K562 (cell line): ENCODE measurements at regions not wholly inside any gene's neighbourhood (a gene's known extent, or its start where the extent isn't known, plus 50 kb on each side); places are given as distances from the start of the nearest gene placed in this dataset.

Source experiments
- ATAC-seq: fragments of 200-7000 bp; cut with Tn5 transposase; 3 replicates; pipeline ENCODE4 v1.9.1; 2020; ENCODE audit warnings: moderate library complexity
- BruUV-seq: library from RNA; stranded (reverse); fragments of 400-500 nt; replicated peaks from 2 replicates; lab custom pipeline; 2021; lab: Mats Ljungman, UMichigan
- CTCF ChIA-PET: fragments of 300-600 bp; formaldehyde crosslinking; extraction: SDS; loops from one replicate; lab custom pipeline; 2021; ENCODE audit warnings: low intra/inter-chr PET ratio; lab: Yijun Ruan, JAX
- POLR2A ChIA-PET: fragments of 300-600, 350-650 bp; sonication (Branson Sonifier 250); formaldehyde crosslinking; extraction: SDS; loops from one replicate; lab custom pipeline; 2021; ENCODE audit warnings: antibody characterized with exemption, inconsistent platforms; lab: Yijun Ruan, JAX
- DNase-seq, 4 experiments: peaks; one replicate each; pipeline versions ENCODE4 v3.0.0 to v3.0.0-alpha.2; 2011 to 2018; ENCODE audit warnings: low spot score in 3 of 4, mixed read lengths in 3 of 4; ENCODE audit errors: extremely low read depth in 1 of 4
- FAIRE-seq: peaks from 2 replicates; lab custom pipeline; 2011; peaks lifted over from hg19 to GRCh38; lab: Jason Lieb, UNC
- H2AFZ ChIP-seq: 2 replicates; pipeline ENCODE4 v1.6.0; 2011; ENCODE audit warnings: low read depth, low read length, control low read depth, inconsistent platforms
- H3K27ac ChIP-seq: fragments of 200-600 bp; 3 replicates; pipeline ENCODE4 v1.8.0; 2011; ENCODE audit warnings: low read depth, mild to moderate bottlenecking, control low read depth, inconsistent platforms, low read length, moderate library complexity, mixed read lengths; ENCODE audit errors: extremely low read depth
- H3K27me3 ChIP-seq, 2 experiments: fragments of 300-600 bp in 1 of 2; 2 replicates in 1 of 2; 3 replicates in 1 of 2; pipeline versions ENCODE4 v1.6.0 to v1.8.0; 2011; ENCODE audit warnings: inconsistent platforms in 2 of 2, low read length in 2 of 2, mild to moderate bottlenecking in 1 of 2, mixed read lengths in 1 of 2, moderate library complexity in 1 of 2; ENCODE audit not compliant: control insufficient read depth in 2 of 2, insufficient read depth in 2 of 2
- H3K36me3 ChIP-seq: fragments of 300-600 bp; 3 replicates; pipeline ENCODE4 v1.8.0; 2011; ENCODE audit warnings: mild to moderate bottlenecking, low read length, inconsistent platforms; ENCODE audit not compliant: control insufficient read depth, insufficient read depth
- H3K4me1 ChIP-seq, 2 experiments: fragments of 200-600 bp in 1 of 2; replicated peaks in 1 of 2; 2 replicates in 1 of 2; 3 replicates in 1 of 2; pipeline versions ENCODE4 v1.5.1 to v1.8.0; 2011; ENCODE audit warnings: inconsistent platforms in 2 of 2, low read length in 2 of 2, mild to moderate bottlenecking in 1 of 2, mixed read lengths in 1 of 2, moderate library complexity in 1 of 2; ENCODE audit not compliant: control insufficient read depth in 2 of 2, insufficient read depth in 2 of 2
- H3K4me2 ChIP-seq: 2 replicates; pipeline ENCODE4 v1.6.1; 2011; ENCODE audit warnings: low read length, control low read depth, inconsistent platforms, mixed read lengths; ENCODE audit not compliant: insufficient read depth
- H3K4me3 ChIP-seq: fragments of 200-600 bp; sonication (generic), shearing (Covaris generic); 2 replicates; pipeline ENCODE4 v1.5.1; 2016; ENCODE audit warnings: control low read depth, inconsistent platforms
- H3K79me2 ChIP-seq: fragments of 200-600 bp; 3 replicates; pipeline ENCODE4 v1.8.0; 2011; ENCODE audit warnings: low read length, inconsistent platforms; ENCODE audit not compliant: control insufficient read depth, insufficient read depth
- H3K9ac ChIP-seq, 2 experiments: 2 replicates each; pipeline versions ENCODE4 v1.6.0 to v1.6.1; 2011; ENCODE audit warnings: low read depth in 2 of 2, low read length in 2 of 2, control low read depth in 1 of 2, inconsistent platforms in 1 of 2, mild to moderate bottlenecking in 1 of 2, mixed read lengths in 1 of 2; ENCODE audit not compliant: insufficient read depth in 1 of 2
- H3K9me1 ChIP-seq: one replicate; pipeline ENCODE4 v1.6.0; 2011; ENCODE audit warnings: inconsistent platforms, mild to moderate bottlenecking, low read length, moderate library complexity; ENCODE audit not compliant: control insufficient read depth, insufficient read depth
- H3K9me3 ChIP-seq: replicated peaks from 2 replicates; pipeline ENCODE4 v1.5.1; 2011; ENCODE audit warnings: low read depth, low read length, inconsistent platforms; ENCODE audit not compliant: control insufficient read depth, insufficient read depth
- H4K20me1 ChIP-seq: replicated peaks from 2 replicates; pipeline ENCODE4 v1.6.1; 2011; ENCODE audit warnings: low read length, inconsistent platforms, mixed read lengths; ENCODE audit not compliant: control insufficient read depth, insufficient read depth
- ARNT ChIP-seq, 2 experiments: fragments of 450-650 bp; IDR thresholded peaks; 2 replicates each; pipeline ENCODE4 v1.6.1; 2016; ENCODE audit warnings: mild to moderate bottlenecking in 1 of 2
- EP400 ChIP-seq: fragments of 450-650 bp; IDR thresholded peaks from 2 replicates; pipeline ENCODE4 v1.6.1; 2017; ENCODE audit warnings: antibody characterized with exemption, mild to moderate bottlenecking, moderate library complexity
- ETV1 ChIP-seq: fragments of 450-650 bp; conservative IDR thresholded peaks from 2 replicates; pipeline ENCODE4 v1.6.1; 2016; ENCODE audit warnings: missing genetic modification characterization, control low read depth, low read depth, missing compliant biosample characterization
- HNRNPK ChIP-seq: fragments of 200-400 bp; formaldehyde crosslinking; IDR thresholded peaks from one replicate; pipeline ENCODE4 v1.6.1; 2018; ENCODE audit warnings: mild to moderate bottlenecking, low read depth, low read length; ENCODE audit not compliant: poor library complexity, severe bottlenecking
- KAT2B ChIP-seq: IDR thresholded peaks from one replicate; pipeline ENCODE4 v1.6.1; 2012; ENCODE audit warnings: low read depth, mild to moderate bottlenecking, control low read depth, inconsistent platforms, low read length, moderate library complexity
- SMARCC2 ChIP-seq: fragments of 450-650 bp; IDR thresholded peaks from 2 replicates; pipeline ENCODE4 v1.6.1; 2017; ENCODE audit warnings: antibody characterized with exemption, moderate library complexity, mild to moderate bottlenecking, low read depth
- THRA ChIP-seq: fragments of 450-650 bp; IDR thresholded peaks from 2 replicates; pipeline ENCODE4 v1.6.1; 2017; ENCODE audit warnings: mild to moderate bottlenecking, moderate library complexity
- ZNF24 ChIP-seq: fragments of 450-650 bp; IDR thresholded peaks from 2 replicates; pipeline ENCODE4 v1.6.1; 2016
- in situ Hi-C: fragments of 300-500 bp; cut with MboI; formaldehyde crosslinking; loops from 4 replicates; pipeline ENCODE4 v1.15.0; 2018; ENCODE audit warnings: inconsistent platforms, mixed read lengths
- intact Hi-C: fragments of 100-400 bp; cut with micrococcal nuclease; formaldehyde crosslinking; loops from 2 replicates; pipeline ENCODE4 v1.14.2; 2022

DNA sequence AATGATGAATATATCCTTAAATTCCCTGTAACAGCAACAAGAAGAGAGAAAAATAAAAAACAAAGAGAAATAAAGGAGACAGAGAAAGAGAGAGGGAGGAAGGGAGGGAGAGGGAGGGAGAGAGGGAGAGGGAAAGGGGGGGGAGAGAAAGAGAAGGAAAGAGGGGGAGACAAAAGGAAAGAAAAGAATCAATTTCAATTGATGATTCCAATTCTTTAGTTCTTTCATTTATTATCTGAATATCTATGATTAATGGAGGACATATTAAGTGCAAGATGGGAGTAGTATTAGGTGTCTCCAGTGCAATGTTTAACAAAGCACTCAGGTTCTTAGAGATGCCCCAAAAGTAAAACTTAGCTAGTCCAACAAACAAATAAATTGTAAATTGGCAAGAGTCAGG is 97.2 kb upstream of the DPP10 start:
- Histone ChIP-seq H3K27ac (no peak overlapping the region), H2AFZ (no peak overlapping the region), H4K20me1 (no peaks in the 10 kb centered on the region), H3K4me1 (no peaks in the 10 kb centered on the region), H3K36me3 (no peaks in the 10 kb centered on the region), H3K79me2 (no peaks in the 10 kb centered on the region), H3K9me1 (no peaks in the 10 kb centered on the region), H3K4me2 (no peak overlapping the region), H3K9ac (no peak overlapping the region), H3K4me3 (no peak overlapping the region), H3K27me3 (no peaks in the 10 kb centered on the region), H3K9me3 (no peaks in the 10 kb centered on the region)
- DNase-seq (no peak), FAIRE-seq (no peak), ATAC-seq (no peak)
- intact Hi-C loops (no loop called here), in situ Hi-C loops (no loop called here)
- POLR2A ChIA-PET: no interaction called here
- BruUV-seq: no TSS peak
- TF ChIP-seq SMARCC2: no peak
- no peak for TF ChIP-seq THRA
- peak; percentile 25 for TF ChIP-seq HNRNPK
- no peak for TF ChIP-seq ETV1 (tag)
- TF ChIP-seq ZNF24: no peak
- TF ChIP-seq ARNT (IDR thresholded peaks at IDR 0.05): no peak
- TF ChIP-seq KAT2B: no peak
- TF ChIP-seq EP400: no peak
- CTCF ChIA-PET: no interaction called here
